ENCODE measurements at regions not wholly inside any gene's neighbourhood (a gene's known extent, or its start where the extent isn't known, plus 50 kb on each side); places are given as distances from the start of the nearest gene placed in this dataset.

GRCh38 chr2:173829727-173830126 lies 135.4 kb downstream of the SP3 start:
- TF ChIP-seq CTCF (IDR thresholded peaks at IDR 0.05 in 4 of 5, conservative IDR thresholded peaks at IDR 0.05 in 1 of 5), result no peak
- no peak for TF ChIP-seq POLR2A (IDR thresholded peaks at IDR 0.05)
